Endodermal cell (in vitro differentiated cells): ENCODE measurements at regions not wholly inside any gene's neighbourhood (a gene's known extent, or its start where the extent isn't known, plus 50 kb on each side); places are given as distances from the start of the nearest gene placed in this dataset.

Experiments used
- DNase-seq: peaks from one replicate; pipeline ENCODE4 v3.0.0-alpha.2; 2017
- H3K27ac ChIP-seq: 2 replicates; pipeline ENCODE4 v1.5.1; 2013; ENCODE audit warnings: mild to moderate bottlenecking, low read depth, low read length, moderate library complexity
- H3K27me3 ChIP-seq: 2 replicates; pipeline ENCODE4 v1.6.1; 2013; ENCODE audit warnings: mild to moderate bottlenecking, low read length, moderate library complexity; ENCODE audit not compliant: insufficient read depth, control insufficient read depth, poor library complexity, severe bottlenecking
- H3K36me3 ChIP-seq: 2 replicates; pipeline ENCODE4 v1.7.0; 2013; ENCODE audit warnings: mild to moderate bottlenecking, low read length, moderate library complexity; ENCODE audit not compliant: control insufficient read depth, insufficient read depth
- H3K4me1 ChIP-seq: one replicate; pipeline ENCODE4 v1.7.0; 2013; ENCODE audit warnings: low read length; ENCODE audit not compliant: control insufficient read depth, insufficient read depth
- H3K4me3 ChIP-seq: 2 replicates; pipeline ENCODE4 v1.5.1; 2013; ENCODE audit warnings: mild to moderate bottlenecking, low read length, moderate library complexity
- H3K9ac ChIP-seq: 2 replicates; pipeline ENCODE4 v1.6.1; 2013; ENCODE audit warnings: mild to moderate bottlenecking, low read length, moderate library complexity; ENCODE audit not compliant: poor library complexity, severe bottlenecking; ENCODE audit errors: extremely low read depth
- H3K9me3 ChIP-seq: 2 replicates; pipeline ENCODE4 v1.6.1; 2013; ENCODE audit warnings: mild to moderate bottlenecking, low read length, moderate library complexity; ENCODE audit not compliant: control insufficient read depth
- H3K27ac Mint-ChIP-seq: 2 replicates; pipeline ENCODE4 v1.8.0; 2020; ENCODE audit warnings: mixed read lengths
- H3K27me3 Mint-ChIP-seq: 2 replicates; pipeline ENCODE4 v1.8.0; 2021; ENCODE audit warnings: mild to moderate bottlenecking, mixed read lengths; ENCODE audit not compliant: insufficient read depth
- H3K36me3 Mint-ChIP-seq: 2 replicates; pipeline ENCODE4 v1.8.0; 2020; ENCODE audit warnings: low read depth, mixed read lengths
- H3K4me1 Mint-ChIP-seq: 2 replicates; pipeline ENCODE4 v1.8.0; 2020; ENCODE audit warnings: mixed read lengths
- H3K4me3 Mint-ChIP-seq: 2 replicates; pipeline ENCODE4 v1.8.0; 2020; ENCODE audit warnings: mild to moderate bottlenecking, moderate library complexity, mixed read lengths
- H3K9me3 Mint-ChIP-seq: 2 replicates; pipeline ENCODE4 v1.8.0; 2020; ENCODE audit warnings: mild to moderate bottlenecking, mixed read lengths
- WGBS, 2 experiments: methylation state at CpG; one replicate each; pipeline versions ENCODE4 v1.1.5 to v1.1.7; 2013; ENCODE audit warnings: missing lambda C conversion rate in 2 of 2, mixed read lengths in 1 of 2; ENCODE audit not compliant: insufficient coverage in 1 of 2, insufficient read length in 1 of 2; 5-methylcytosine and 5-hydroxymethylcytosine counted together
- TF ChIP-seq, protein P1 (sequence below): fragments of 200-600 bp; sonication (generic); conservative IDR thresholded peaks from 2 replicates; pipeline ENCODE4 v1.5.0; 2021; ENCODE audit warnings: antibody characterized with exemption, mild to moderate bottlenecking

- H3K36me3 ChIP-seq: no peaks in the 10 kb centered on the region
- no peak overlapping the region for H3K4me3 ChIP-seq
- H3K9me3 ChIP-seq: no peaks in the 10 kb centered on the region
- Mint-ChIP-seq H3K27me3 (no peaks in the 10 kb centered on the region), H3K9me3 (peaks cover 10% of the 10 kb centered on the region), H3K27ac (no peak overlapping the region), H3K4me1 (peaks cover 15% of the 10 kb centered on the region), H3K36me3 (no peaks in the 10 kb centered on the region), H3K4me3 (no peak overlapping the region)
- WGBS, 2 experiments: 95 to 100% methylated on average over 1 to 2 of the region's 2 CpGs
- no peak overlapping the region for H3K27ac ChIP-seq
- H3K27me3 ChIP-seq: no peaks in the 10 kb centered on the region
- TF ChIP-seq, protein P1, sequence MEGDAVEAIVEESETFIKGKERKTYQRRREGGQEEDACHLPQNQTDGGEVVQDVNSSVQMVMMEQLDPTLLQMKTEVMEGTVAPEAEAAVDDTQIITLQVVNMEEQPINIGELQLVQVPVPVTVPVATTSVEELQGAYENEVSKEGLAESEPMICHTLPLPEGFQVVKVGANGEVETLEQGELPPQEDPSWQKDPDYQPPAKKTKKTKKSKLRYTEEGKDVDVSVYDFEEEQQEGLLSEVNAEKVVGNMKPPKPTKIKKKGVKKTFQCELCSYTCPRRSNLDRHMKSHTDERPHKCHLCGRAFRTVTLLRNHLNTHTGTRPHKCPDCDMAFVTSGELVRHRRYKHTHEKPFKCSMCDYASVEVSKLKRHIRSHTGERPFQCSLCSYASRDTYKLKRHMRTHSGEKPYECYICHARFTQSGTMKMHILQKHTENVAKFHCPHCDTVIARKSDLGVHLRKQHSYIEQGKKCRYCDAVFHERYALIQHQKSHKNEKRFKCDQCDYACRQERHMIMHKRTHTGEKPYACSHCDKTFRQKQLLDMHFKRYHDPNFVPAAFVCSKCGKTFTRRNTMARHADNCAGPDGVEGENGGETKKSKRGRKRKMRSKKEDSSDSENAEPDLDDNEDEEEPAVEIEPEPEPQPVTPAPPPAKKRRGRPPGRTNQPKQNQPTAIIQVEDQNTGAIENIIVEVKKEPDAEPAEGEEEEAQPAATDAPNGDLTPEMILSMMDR: no peak
- H3K9ac ChIP-seq: no peak overlapping the region
- H3K4me1 ChIP-seq: peaks cover 2% of the 10 kb centered on the region
- DNase-seq: no peak
Measured at GRCh38 chr6:94175465-94175864, 756.1 kb upstream of the EPHA7 start.

DNA sequence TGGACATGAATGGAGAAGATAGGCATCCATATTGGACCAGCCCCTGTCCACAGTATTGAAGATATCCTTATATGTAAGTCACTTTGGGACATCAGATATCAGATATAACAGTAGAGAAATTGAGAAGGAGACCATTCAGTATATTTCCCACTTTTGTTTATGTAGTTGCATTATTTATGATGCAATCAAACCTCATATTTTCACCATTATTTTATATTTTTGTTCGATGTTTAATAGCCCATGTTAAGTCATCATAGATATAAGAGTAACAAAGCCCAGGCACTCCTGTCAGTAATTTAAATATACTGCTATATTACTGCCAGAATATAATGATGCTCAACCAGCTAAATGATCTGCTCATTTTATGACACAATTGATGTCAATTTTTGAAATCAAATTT is 744.5 kb upstream of the EPHA7 start:
- Histone ChIP-seq H3K36me3 (no peaks in the 10 kb centered on the region), H3K27me3 (no peaks in the 10 kb centered on the region), H3K9ac (no peak overlapping the region), H3K4me3 (no peak overlapping the region), H3K4me1 (no peaks in the 10 kb centered on the region), H3K27ac (no peak overlapping the region), H3K9me3 (no peaks in the 10 kb centered on the region)
- Mint-ChIP-seq H3K27me3 (no peaks in the 10 kb centered on the region), H3K9me3 (no peaks in the 10 kb centered on the region), H3K27ac (no peak overlapping the region), H3K36me3 (no peaks in the 10 kb centered on the region), H3K4me1 (no peaks in the 10 kb centered on the region), H3K4me3 (no peak overlapping the region)
- no peak for DNase-seq
- TF ChIP-seq, protein P1: no peak
- WGBS, 2 experiments: 100% methylated on average over 1 of the region's 1 CpG; no CpG with 5 or more reads in 1 of the 2 experiments

DNA sequence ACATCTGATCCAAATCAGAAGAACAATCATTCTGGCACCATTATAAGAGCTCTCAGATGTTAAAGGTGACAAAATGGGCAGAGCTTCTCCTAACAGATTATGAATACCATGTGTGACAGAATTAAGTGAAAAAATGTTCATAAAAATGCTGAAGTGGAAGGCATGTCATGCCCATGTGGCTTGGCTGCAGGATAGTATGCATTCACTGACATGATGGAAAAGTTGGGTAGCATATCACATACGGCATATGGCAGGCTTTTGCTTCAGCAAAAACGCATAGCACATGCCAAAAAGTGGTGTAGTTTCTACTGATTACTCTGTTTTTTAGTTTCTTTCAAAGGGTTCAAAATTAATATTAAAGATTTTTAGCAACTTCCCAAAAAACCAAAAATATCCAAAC is 731.5 kb upstream of the EPHA7 start:
- no peak overlapping the region for H3K9ac ChIP-seq
- WGBS, 2 experiments: 96 to 100% methylated on average over 1 to 2 of the region's 2 CpGs
- H3K27me3 Mint-ChIP-seq: no peaks in the 10 kb centered on the region

More for the DNA sequence above, 731.5 kb upstream of the EPHA7 start:
- TF ChIP-seq, protein P1: no peak
- no peaks in the 10 kb centered on the region for H3K4me1 Mint-ChIP-seq
- no peaks in the 10 kb centered on the region for H3K9me3 ChIP-seq
- H3K36me3 ChIP-seq: no peaks in the 10 kb centered on the region
- no peaks in the 10 kb centered on the region for H3K4me1 ChIP-seq
- no peaks in the 10 kb centered on the region for H3K9me3 Mint-ChIP-seq
- H3K36me3 Mint-ChIP-seq: no peaks in the 10 kb centered on the region
- no peak overlapping the region for H3K27ac ChIP-seq
- no peak overlapping the region for H3K4me3 Mint-ChIP-seq
- no peak overlapping the region for H3K27ac Mint-ChIP-seq
- no peak overlapping the region for H3K4me3 ChIP-seq
- no peaks in the 10 kb centered on the region for H3K27me3 ChIP-seq
- DNase-seq: no peak
